MV-4-11 (cell line): ENCODE measurements at regions not wholly inside any gene's neighbourhood (a gene's known extent, or its start where the extent isn't known, plus 50 kb on each side); places are given as distances from the start of the nearest gene placed in this dataset.
"Not testable (repeated sequence)": the region's sequence is repeated elsewhere in the genome, so short reads cannot be mapped to it uniquely, and the experiment has no call there.

ENCODE experiments used
- DNase-seq: peaks from one replicate; lab custom pipeline; 2025; lab: John Stamatoyannopoulos, UW

- no peak for DNase-seq
Measured at GRCh38 chr7:46071601-46072000, 150.5 kb upstream of the IGFBP3 start.

- DNase-seq = peak; percentile 7
Measured at GRCh38 chr7:46071076-46071475, 150.0 kb upstream of the IGFBP3 start.

- no peak for DNase-seq
Measured at GRCh38 chr7:46068159-46068558, 147.1 kb upstream of the IGFBP3 start.

- no peak for DNase-seq
Measured at GRCh38 chr7:46059308-46060020, 138.4 kb upstream of the IGFBP3 start.

GRCh38 chr7:46058086-46058823 lies 137.2 kb upstream of the IGFBP3 start:
- peak; percentile 93 for DNase-seq

GRCh38 chr7:46054915-46055314 lies 133.8 kb upstream of the IGFBP3 start:
- no peak for DNase-seq

- no peak for DNase-seq
Measured at GRCh38 chr7:46054272-46054671, 133.2 kb upstream of the IGFBP3 start.

- DNase-seq = no peak
Measured at GRCh38 chr7:46047581-46047980, 126.5 kb upstream of the IGFBP3 start.

GRCh38 chr7:46043338-46043737 lies 122.3 kb upstream of the IGFBP3 start:
- not testable (repeated sequence) for DNase-seq

- DNase-seq = not testable (repeated sequence)
Measured at GRCh38 chr7:46039813-46040212, 118.7 kb upstream of the IGFBP3 start.

GRCh38 chr7:46035166-46035565 lies 114.1 kb upstream of the IGFBP3 start:
- DNase-seq = no peak

- no peak for DNase-seq
Measured at GRCh38 chr7:46034056-46034768, 113.1 kb upstream of the IGFBP3 start.

GRCh38 chr7:46033592-46033991 lies 112.5 kb upstream of the IGFBP3 start:
- DNase-seq = no peak

- DNase-seq = no peak
Measured at GRCh38 chr7:46032942-46033341, 111.9 kb upstream of the IGFBP3 start.

GRCh38 chr7:46032353-46032752 lies 111.3 kb upstream of the IGFBP3 start:
- DNase-seq = no peak

GRCh38 chr7:46029111-46029704 lies 108.1 kb upstream of the IGFBP3 start:
- no peak for DNase-seq

- DNase-seq = no peak
Measured at GRCh38 chr7:46028246-46028645, 107.2 kb upstream of the IGFBP3 start.

- no peak for DNase-seq
Measured at GRCh38 chr7:46026741-46027140, 105.7 kb upstream of the IGFBP3 start.

- DNase-seq = no peak
Measured at GRCh38 chr7:46024263-46024916, 103.3 kb upstream of the IGFBP3 start.

- no peak for DNase-seq
Measured at GRCh38 chr7:46022397-46022796, 101.3 kb upstream of the IGFBP3 start.

- DNase-seq = peak; percentile 8
Measured at GRCh38 chr7:46015107-46015868, 94.2 kb upstream of the IGFBP3 start.
